SK-N-SH (cell line): ENCODE measurements at regions not wholly inside any gene's neighbourhood (a gene's known extent, or its start where the extent isn't known, plus 50 kb on each side); places are given as distances from the start of the nearest gene placed in this dataset.
"Not testable (repeated sequence)": the region's sequence is repeated elsewhere in the genome, so short reads cannot be mapped to it uniquely, and the experiment has no call there.

Experiments used
- POLR2AphosphoS5 ChIP-seq: IDR thresholded peaks from 2 replicates; pipeline ENCODE4 v1.6.1; 2012; ENCODE audit warnings: low read depth, low read length
- RXRA ChIP-seq: IDR thresholded peaks from 2 replicates; pipeline ENCODE4 v1.4.0; 2012; ENCODE audit warnings: low read depth, mild to moderate bottlenecking, borderline replicate concordance
- ZBTB33 ChIP-seq: IDR thresholded peaks from 2 replicates; pipeline ENCODE4 v1.4.0; 2012; ENCODE audit warnings: low read depth, borderline replicate concordance
- TF ChIP-seq, protein P1 (sequence below): IDR thresholded peaks from 2 replicates; pipeline ENCODE4 v1.6.1; 2012; ENCODE audit warnings: mild to moderate bottlenecking, low read depth, low read length, moderate library complexity
- TF ChIP-seq, protein P2 (sequence below): fragments of 200-600 bp; sonication (generic); IDR thresholded peaks from 2 replicates; pipeline ENCODE4 v1.6.1; 2017; ENCODE audit warnings: antibody characterized with exemption, mild to moderate bottlenecking, moderate library complexity

DNA sequence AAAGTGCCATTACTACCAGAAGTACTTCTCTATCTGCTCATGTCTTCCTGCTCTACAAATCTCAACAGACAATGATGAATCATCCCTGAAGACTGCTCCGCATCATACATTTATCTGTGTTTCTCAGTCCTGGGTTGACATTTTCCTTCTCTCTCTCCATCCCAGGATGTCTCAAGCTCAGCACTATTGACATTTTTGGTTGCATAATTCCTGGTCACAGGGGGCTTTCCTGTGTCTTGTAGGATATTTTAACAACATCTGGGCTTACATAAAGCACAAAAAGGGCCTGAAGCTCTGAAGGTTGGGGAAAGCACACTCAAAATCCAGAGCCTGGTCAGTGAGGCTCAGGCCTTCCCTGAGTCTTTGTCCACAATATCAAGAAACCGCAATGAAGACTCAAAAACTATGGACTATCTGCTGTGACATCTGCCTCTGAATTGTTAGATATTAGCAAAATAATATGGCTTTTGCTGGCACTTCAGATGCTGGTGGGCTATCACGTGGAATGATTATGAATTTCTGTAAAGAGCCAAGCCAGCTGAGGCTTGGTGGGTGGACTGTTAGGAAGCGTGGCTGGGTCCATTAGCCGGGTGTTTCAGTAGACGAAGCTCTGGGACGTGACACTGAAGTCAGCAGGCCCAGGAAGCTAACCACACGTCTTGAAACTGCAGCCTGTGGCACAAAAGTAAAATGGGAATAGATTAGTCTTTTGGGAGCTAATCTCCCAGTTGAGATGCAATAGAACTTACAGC lies 780.2 kb upstream of the TPTE start:
- TF ChIP-seq RXRA, POLR2AphosphoS5, ZBTB33: not testable (repeated sequence)
- TF ChIP-seq, protein P1, sequence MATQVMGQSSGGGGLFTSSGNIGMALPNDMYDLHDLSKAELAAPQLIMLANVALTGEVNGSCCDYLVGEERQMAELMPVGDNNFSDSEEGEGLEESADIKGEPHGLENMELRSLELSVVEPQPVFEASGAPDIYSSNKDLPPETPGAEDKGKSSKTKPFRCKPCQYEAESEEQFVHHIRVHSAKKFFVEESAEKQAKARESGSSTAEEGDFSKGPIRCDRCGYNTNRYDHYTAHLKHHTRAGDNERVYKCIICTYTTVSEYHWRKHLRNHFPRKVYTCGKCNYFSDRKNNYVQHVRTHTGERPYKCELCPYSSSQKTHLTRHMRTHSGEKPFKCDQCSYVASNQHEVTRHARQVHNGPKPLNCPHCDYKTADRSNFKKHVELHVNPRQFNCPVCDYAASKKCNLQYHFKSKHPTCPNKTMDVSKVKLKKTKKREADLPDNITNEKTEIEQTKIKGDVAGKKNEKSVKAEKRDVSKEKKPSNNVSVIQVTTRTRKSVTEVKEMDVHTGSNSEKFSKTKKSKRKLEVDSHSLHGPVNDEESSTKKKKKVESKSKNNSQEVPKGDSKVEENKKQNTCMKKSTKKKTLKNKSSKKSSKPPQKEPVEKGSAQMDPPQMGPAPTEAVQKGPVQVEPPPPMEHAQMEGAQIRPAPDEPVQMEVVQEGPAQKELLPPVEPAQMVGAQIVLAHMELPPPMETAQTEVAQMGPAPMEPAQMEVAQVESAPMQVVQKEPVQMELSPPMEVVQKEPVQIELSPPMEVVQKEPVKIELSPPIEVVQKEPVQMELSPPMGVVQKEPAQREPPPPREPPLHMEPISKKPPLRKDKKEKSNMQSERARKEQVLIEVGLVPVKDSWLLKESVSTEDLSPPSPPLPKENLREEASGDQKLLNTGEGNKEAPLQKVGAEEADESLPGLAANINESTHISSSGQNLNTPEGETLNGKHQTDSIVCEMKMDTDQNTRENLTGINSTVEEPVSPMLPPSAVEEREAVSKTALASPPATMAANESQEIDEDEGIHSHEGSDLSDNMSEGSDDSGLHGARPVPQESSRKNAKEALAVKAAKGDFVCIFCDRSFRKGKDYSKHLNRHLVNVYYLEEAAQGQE, result not testable (repeated sequence)
- TF ChIP-seq, protein P2, sequence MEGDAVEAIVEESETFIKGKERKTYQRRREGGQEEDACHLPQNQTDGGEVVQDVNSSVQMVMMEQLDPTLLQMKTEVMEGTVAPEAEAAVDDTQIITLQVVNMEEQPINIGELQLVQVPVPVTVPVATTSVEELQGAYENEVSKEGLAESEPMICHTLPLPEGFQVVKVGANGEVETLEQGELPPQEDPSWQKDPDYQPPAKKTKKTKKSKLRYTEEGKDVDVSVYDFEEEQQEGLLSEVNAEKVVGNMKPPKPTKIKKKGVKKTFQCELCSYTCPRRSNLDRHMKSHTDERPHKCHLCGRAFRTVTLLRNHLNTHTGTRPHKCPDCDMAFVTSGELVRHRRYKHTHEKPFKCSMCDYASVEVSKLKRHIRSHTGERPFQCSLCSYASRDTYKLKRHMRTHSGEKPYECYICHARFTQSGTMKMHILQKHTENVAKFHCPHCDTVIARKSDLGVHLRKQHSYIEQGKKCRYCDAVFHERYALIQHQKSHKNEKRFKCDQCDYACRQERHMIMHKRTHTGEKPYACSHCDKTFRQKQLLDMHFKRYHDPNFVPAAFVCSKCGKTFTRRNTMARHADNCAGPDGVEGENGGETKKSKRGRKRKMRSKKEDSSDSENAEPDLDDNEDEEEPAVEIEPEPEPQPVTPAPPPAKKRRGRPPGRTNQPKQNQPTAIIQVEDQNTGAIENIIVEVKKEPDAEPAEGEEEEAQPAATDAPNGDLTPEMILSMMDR, result not testable (repeated sequence)
